Neural cell (in vitro differentiated cells): ENCODE measurements at regions not wholly inside any gene's neighbourhood (a gene's known extent, or its start where the extent isn't known, plus 50 kb on each side); places are given as distances from the start of the nearest gene placed in this dataset.

Experiments used
- H2AFZ ChIP-seq: fragments of 200-600, 300-800 bp; sonication (generic), shearing (Covaris generic); 2 replicates; pipeline ENCODE4 v1.6.0; 2014; ENCODE audit warnings: low read depth, mild to moderate bottlenecking, antibody characterized with exemption, low read length, moderate library complexity
- H3F3A ChIP-seq: fragments of 200-600 bp; shearing (Covaris generic); 2 replicates; pipeline ENCODE4 v1.6.1; 2016; ENCODE audit warnings: mild to moderate bottlenecking, moderate library complexity, mixed read lengths, antibody characterized with exemption, low read length; ENCODE audit not compliant: insufficient read depth, poor library complexity, severe bottlenecking
- H3K27ac ChIP-seq: fragments of 200-600, 300-800 bp; sonication (generic), shearing (Covaris generic); 2 replicates; pipeline ENCODE4 v1.5.1; 2014; ENCODE audit warnings: mild to moderate bottlenecking, low read length, moderate library complexity
- H3K27me3 ChIP-seq: fragments of 300-800, 200-600 bp; sonication (generic), shearing (Covaris generic); 2 replicates; pipeline ENCODE4 v1.6.0; 2014; ENCODE audit warnings: mild to moderate bottlenecking, low read depth, low read length, moderate library complexity; ENCODE audit not compliant: insufficient read depth
- H3K36me3 ChIP-seq: fragments of 300-800, 200-600 bp; sonication (generic), shearing (Covaris generic); 2 replicates; pipeline ENCODE4 v1.5.1; 2014; ENCODE audit warnings: mild to moderate bottlenecking, antibody characterized with exemption, low read length, moderate library complexity; ENCODE audit not compliant: insufficient read depth
- H3K4me2 ChIP-seq: fragments of 300-800, 200-600 bp; sonication (generic), shearing (Covaris generic); 2 replicates; pipeline ENCODE4 v1.6.0; 2014; ENCODE audit warnings: mild to moderate bottlenecking, low read length
- H3K4me3 ChIP-seq: fragments of 300-800, 200-600 bp; sonication (generic), shearing (Covaris generic); 2 replicates; pipeline ENCODE4 v1.5.1; 2014; ENCODE audit warnings: mild to moderate bottlenecking, low read length, moderate library complexity
- H3K79me2 ChIP-seq: fragments of 200-600 bp; shearing (Covaris generic); replicated peaks from 2 replicates; pipeline ENCODE4 v1.6.0; 2014; ENCODE audit warnings: mild to moderate bottlenecking, low read length, moderate library complexity; ENCODE audit not compliant: insufficient read depth
- H3K9ac ChIP-seq: fragments of 300-800, 200-600 bp; sonication (generic), shearing (Covaris generic); 2 replicates; pipeline ENCODE4 v1.6.1; 2016; ENCODE audit warnings: mild to moderate bottlenecking, low read length, mixed read lengths
- H3K9me2 ChIP-seq: fragments of 200-600 bp; shearing (Covaris generic); 2 replicates; pipeline ENCODE4 v1.6.1; 2016; ENCODE audit warnings: mild to moderate bottlenecking, low read length, mixed read lengths; ENCODE audit not compliant: insufficient read depth
- H3K9me3 ChIP-seq: fragments of 200-600, 300-800 bp; sonication (generic), shearing (Covaris generic); 2 replicates; pipeline ENCODE4 v1.6.1; 2016; ENCODE audit warnings: mild to moderate bottlenecking, mixed run types, low read length, moderate library complexity, mixed read lengths
- H4K20me1 ChIP-seq: fragments of 200-600 bp; shearing (Covaris generic); 2 replicates; pipeline ENCODE4 v1.6.1; 2016; ENCODE audit warnings: mild to moderate bottlenecking, mixed run types; ENCODE audit not compliant: insufficient read depth
- CTCF ChIP-seq: fragments of 450-650 bp; IDR thresholded peaks from 2 replicates; pipeline ENCODE4 v1.5.1; 2014; ENCODE audit warnings: antibody characterized with exemption, mild to moderate bottlenecking, moderate library complexity; ENCODE audit not compliant: poor library complexity, severe bottlenecking
- EP300 ChIP-seq: fragments of 450-650 bp; conservative IDR thresholded peaks from 2 replicates; pipeline ENCODE4 v1.6.1; 2014; ENCODE audit warnings: antibody characterized with exemption, mild to moderate bottlenecking, moderate library complexity; ENCODE audit not compliant: poor library complexity, severe bottlenecking
- EZH2 ChIP-seq: fragments of 200-600, 300-800 bp; shearing (Covaris generic), sonication (generic); IDR thresholded peaks from 2 replicates; pipeline ENCODE4 v1.6.1; 2014; ENCODE audit warnings: antibody characterized with exemption, low read length, borderline replicate concordance, mild to moderate bottlenecking; ENCODE audit not compliant: insufficient read depth, poor library complexity, severe bottlenecking
- MXI1 ChIP-seq: fragments of 450-650 bp; conservative IDR thresholded peaks from 2 replicates; pipeline ENCODE4 v1.6.1; 2014; ENCODE audit warnings: antibody characterized with exemption, mild to moderate bottlenecking; ENCODE audit not compliant: poor library complexity, severe bottlenecking
- POLR2AphosphoS5 ChIP-seq: IDR thresholded peaks from 2 replicates; pipeline ENCODE4 v1.6.1; 2012
- RAD21 ChIP-seq: fragments of 450-650 bp; conservative IDR thresholded peaks from 2 replicates; pipeline ENCODE4 v1.6.1; 2014; ENCODE audit warnings: antibody characterized with exemption, mild to moderate bottlenecking, moderate library complexity
- REST ChIP-seq: IDR thresholded peaks from 2 replicates; pipeline ENCODE4 v1.6.1; 2012; ENCODE audit warnings: borderline replicate concordance
- SMC3 ChIP-seq: fragments of 450-650 bp; conservative IDR thresholded peaks from 2 replicates; pipeline ENCODE4 v1.6.1; 2014; ENCODE audit warnings: antibody characterized with exemption, mild to moderate bottlenecking, moderate library complexity; ENCODE audit not compliant: poor library complexity
- TAF1 ChIP-seq: IDR thresholded peaks from 2 replicates; pipeline ENCODE4 v1.6.1; 2012; ENCODE audit warnings: low read depth

GRCh38 chr6:138622967-138623366, 123.7 kb upstream of the NHSL1 start:
- no peak overlapping the region for H3K4me3 ChIP-seq
- TF ChIP-seq SMC3, result no peak
- TF ChIP-seq POLR2AphosphoS5, result no peak
- TF ChIP-seq TAF1, result no peak
- no peak for TF ChIP-seq EP300
- no peak for TF ChIP-seq EZH2
- no peak for TF ChIP-seq CTCF
- TF ChIP-seq MXI1, result no peak
- no peak for TF ChIP-seq REST
- no peak for TF ChIP-seq RAD21
- no peak overlapping the region for H3K27ac ChIP-seq
- H3K4me2 ChIP-seq, result no peak overlapping the region
- no peaks in the 10 kb centered on the region for H3K36me3 ChIP-seq
- no peak overlapping the region for H2AFZ ChIP-seq
- H3K79me2 ChIP-seq, result no peaks in the 10 kb centered on the region
- no peak overlapping the region for H3K9ac ChIP-seq
- no peaks in the 10 kb centered on the region for H3K9me3 ChIP-seq
- no peaks in the 10 kb centered on the region for H3K27me3 ChIP-seq
- no peaks in the 10 kb centered on the region for H3F3A ChIP-seq
- no peaks in the 10 kb centered on the region for H4K20me1 ChIP-seq
- H3K9me2 ChIP-seq, result no peaks in the 10 kb centered on the region

GRCh38 chr6:138631566-138631965, 132.3 kb upstream of the NHSL1 start:
- H3K27me3 ChIP-seq, result no peaks in the 10 kb centered on the region
- H3K36me3 ChIP-seq, result no peaks in the 10 kb centered on the region
- H2AFZ ChIP-seq, result no peak overlapping the region
- H3K27ac ChIP-seq, result no peak overlapping the region
- no peak overlapping the region for H3K9ac ChIP-seq
- H3K9me3 ChIP-seq, result peaks cover 3% of the 10 kb centered on the region
- H3K79me2 ChIP-seq, result no peaks in the 10 kb centered on the region
- no peaks in the 10 kb centered on the region for H3K9me2 ChIP-seq
- H3F3A ChIP-seq, result no peaks in the 10 kb centered on the region
- H4K20me1 ChIP-seq, result no peaks in the 10 kb centered on the region
- no peak overlapping the region for H3K4me3 ChIP-seq
- TF ChIP-seq RAD21, result no peak
- TF ChIP-seq POLR2AphosphoS5, result no peak
- TF ChIP-seq REST, result no peak
- no peak for TF ChIP-seq CTCF
- no peak for TF ChIP-seq SMC3
- no peak for TF ChIP-seq TAF1
- no peak for TF ChIP-seq EZH2
- no peak for TF ChIP-seq MXI1
- TF ChIP-seq EP300, result no peak
- no peak overlapping the region for H3K4me2 ChIP-seq
